H1 (cell line): ENCODE measurements at regions not wholly inside any gene's neighbourhood (a gene's known extent, or its start where the extent isn't known, plus 50 kb on each side); places are given as distances from the start of the nearest gene placed in this dataset.

Experiments
- CTCF ChIA-PET: fragments of 300-600 bp; sonication (Branson Sonifier 250); formaldehyde crosslinking; loops from one replicate; lab custom pipeline; 2021; ENCODE audit not compliant: partially characterized antibody; lab: Charles Lee
- POLR2A ChIA-PET: fragments of 300-600 bp; sonication (Branson Sonifier 250); formaldehyde crosslinking; loops from one replicate; lab custom pipeline; 2021; ENCODE audit warnings: inconsistent platforms; ENCODE audit not compliant: partially characterized antibody; lab: Charles Lee
- DNase-seq, 2 experiments: peaks; one replicate each; pipeline versions ENCODE4 v3.0.0 to v3.0.0-alpha.2; 2010 to 2022; ENCODE audit warnings: low spot score in 2 of 2, low read depth in 1 of 2, mixed read lengths in 1 of 2
- FAIRE-seq: peaks from 2 replicates; lab custom pipeline; 2011; peaks lifted over from hg19 to GRCh38; lab: Jason Lieb, UNC
- H2AFZ ChIP-seq: 2 replicates; pipeline ENCODE4 v1.8.1; 2012; ENCODE audit warnings: low read length, inconsistent platforms
- H2AK5ac ChIP-seq: 2 replicates; pipeline ENCODE4 v1.6.1; 2013; ENCODE audit warnings: low read depth, low read length
- H2BK120ac ChIP-seq: replicated peaks from 2 replicates; pipeline ENCODE3; 2013; ENCODE audit warnings: low read depth, low read length, inconsistent platforms
- H2BK12ac ChIP-seq: 2 replicates; pipeline ENCODE4 v1.6.1; 2013; ENCODE audit warnings: low read depth, low read length
- H2BK15ac ChIP-seq: 2 replicates; pipeline ENCODE4 v1.6.1; 2013; ENCODE audit warnings: low read length
- H2BK20ac ChIP-seq: 2 replicates; pipeline ENCODE4 v1.6.1; 2013; ENCODE audit warnings: low read length
- H2BK5ac ChIP-seq: 2 replicates; pipeline ENCODE4 v1.6.1; 2013; ENCODE audit warnings: low read depth, low read length
- H3K14ac ChIP-seq: 2 replicates; pipeline ENCODE4 v1.6.1; 2013; ENCODE audit warnings: inconsistent platforms; ENCODE audit not compliant: insufficient read length
- H3K18ac ChIP-seq: 2 replicates; pipeline ENCODE4 v1.6.1; 2013; ENCODE audit warnings: low read length; ENCODE audit errors: extremely low read depth
- H3K23ac ChIP-seq: 2 replicates; pipeline ENCODE4 v1.6.1; 2013; ENCODE audit warnings: inconsistent platforms; ENCODE audit not compliant: insufficient read length
- H3K23me2 ChIP-seq: 2 replicates; pipeline ENCODE4 v1.6.1; 2013; ENCODE audit warnings: low read depth, low read length
- H3K27ac ChIP-seq: 2 replicates; pipeline ENCODE4 v1.6.1; 2011; ENCODE audit warnings: low read depth, low read length, inconsistent platforms
- H3K27me3 ChIP-seq, 4 experiments: replicated peaks in 1 of 4; 1 replicate in 1 of 4; 2 replicates in 3 of 4; pipeline versions ENCODE4 v1.6.1 to v1.8.1; 2011 to 2013; ENCODE audit warnings: low read length in 3 of 4, mild to moderate bottlenecking in 3 of 4, inconsistent platforms in 2 of 4, mixed read lengths in 2 of 4, moderate library complexity in 1 of 4; ENCODE audit not compliant: control insufficient read depth in 3 of 4, insufficient read depth in 3 of 4; ENCODE audit errors: extremely low read depth in 1 of 4
- H3K36me3 ChIP-seq, 4 experiments: 2 replicates each; pipeline versions ENCODE4 v1.6.1 to v1.8.1; 2011 to 2013; ENCODE audit warnings: mild to moderate bottlenecking in 4 of 4, low read length in 3 of 4, moderate library complexity in 2 of 4, control low read depth in 1 of 4, inconsistent platforms in 1 of 4; ENCODE audit not compliant: insufficient read depth in 4 of 4, control insufficient read depth in 2 of 4
- H3K4ac ChIP-seq: replicated peaks from 2 replicates; pipeline ENCODE3; 2013; ENCODE audit warnings: low read length, low read depth, mixed read lengths, inconsistent platforms; ENCODE audit not compliant: insufficient read length
- H3K4me1 ChIP-seq, 4 experiments: replicated peaks in 1 of 4; 1 replicate in 1 of 4; 2 replicates in 3 of 4; pipeline versions ENCODE4 v1.6.1 to v1.8.1; 2011 to 2013; ENCODE audit warnings: low read length in 3 of 4, inconsistent platforms in 2 of 4, mixed read lengths in 1 of 4; ENCODE audit not compliant: insufficient read depth in 4 of 4, control insufficient read depth in 3 of 4
- H3K4me2 ChIP-seq, 2 experiments: 2 replicates each; pipeline versions ENCODE4 v1.6.1 to v1.8.1; 2011 to 2013; ENCODE audit warnings: low read depth in 2 of 2, low read length in 2 of 2, control low read depth in 1 of 2, inconsistent platforms in 1 of 2, mild to moderate bottlenecking in 1 of 2; ENCODE audit not compliant: insufficient read depth in 1 of 2
- H3K4me3 ChIP-seq, 4 experiments: fragments of 200-600, 300-600 bp in 1 of 4; sonication (generic), shearing (Covaris generic), sonication (Bioruptor Twin) in 1 of 4; 2 replicates each; pipeline versions ENCODE4 v1.5.1 to v1.8.1; 2011 to 2016; ENCODE audit warnings: low read length in 4 of 4, low read depth in 3 of 4, control low read depth in 2 of 4, inconsistent platforms in 2 of 4, mild to moderate bottlenecking in 2 of 4, mixed read lengths in 1 of 4, moderate library complexity in 1 of 4; ENCODE audit not compliant: insufficient read depth in 2 of 4; ENCODE audit errors: extremely low read depth in 1 of 4
- H3K56ac ChIP-seq: replicated peaks from 2 replicates; pipeline ENCODE3; 2013; ENCODE audit warnings: low read depth, mild to moderate bottlenecking, mixed read lengths, low read length, inconsistent platforms; ENCODE audit not compliant: insufficient read length
- H3K79me1 ChIP-seq: 2 replicates; pipeline ENCODE4 v1.6.1; 2013; ENCODE audit warnings: low read depth, low read length, control low read depth
- H3K79me2 ChIP-seq, 2 experiments: 2 replicates each; pipeline versions ENCODE4 v1.6.1 to v1.8.1; 2012 to 2013; ENCODE audit warnings: low read length in 2 of 2, mild to moderate bottlenecking in 2 of 2, inconsistent platforms in 1 of 2; ENCODE audit not compliant: insufficient read depth in 2 of 2, control insufficient read depth in 1 of 2
- H3K9ac ChIP-seq, 4 experiments: replicated peaks in 1 of 4; 1 replicate in 1 of 4; 2 replicates in 3 of 4; pipeline versions ENCODE4 v1.6.1 to v1.8.1; 2011 to 2013; ENCODE audit warnings: low read depth in 3 of 4, low read length in 3 of 4, control low read depth in 2 of 4, mild to moderate bottlenecking in 2 of 4, moderate library complexity in 2 of 4, inconsistent platforms in 1 of 4; ENCODE audit errors: extremely low read depth in 1 of 4
- H3K9me3 ChIP-seq, 2 experiments: 2 replicates each; pipeline versions ENCODE4 v1.6.1 to v1.8.1; 2012 to 2013; ENCODE audit warnings: mild to moderate bottlenecking in 2 of 2, moderate library complexity in 2 of 2, control low read depth in 1 of 2, inconsistent platforms in 1 of 2, low read depth in 1 of 2, low read length in 1 of 2, mixed read lengths in 1 of 2; ENCODE audit not compliant: insufficient read depth in 2 of 2
- H4K20me1 ChIP-seq, 2 experiments: replicated peaks in 1 of 2; 2 replicates each; pipeline versions ENCODE3 to v1.8.1; 2011 to 2013; ENCODE audit warnings: inconsistent platforms in 2 of 2, low read length in 2 of 2, mild to moderate bottlenecking in 1 of 2; ENCODE audit not compliant: insufficient read depth in 2 of 2, control insufficient read depth in 1 of 2
- H4K5ac ChIP-seq: 2 replicates; pipeline ENCODE4 v1.6.1; 2013; ENCODE audit warnings: low read length, low read depth, mixed read lengths, inconsistent platforms; ENCODE audit not compliant: insufficient read length
- H4K8ac ChIP-seq: 2 replicates; pipeline ENCODE4 v1.8.0; 2013; ENCODE audit warnings: mild to moderate bottlenecking, moderate library complexity, low read length, inconsistent platforms; ENCODE audit not compliant: insufficient read depth; ENCODE audit errors: extremely low read depth
- H4K91ac ChIP-seq: replicated peaks from 2 replicates; pipeline ENCODE3; 2013; ENCODE audit warnings: low read length, mixed read lengths, inconsistent platforms; ENCODE audit not compliant: insufficient read length
- ATF3 ChIP-seq: IDR thresholded peaks from 2 replicates; pipeline ENCODE4 v1.6.1; 2011; ENCODE audit warnings: low read depth, mild to moderate bottlenecking, low read length; ENCODE audit not compliant: insufficient read depth
- EGR1 ChIP-seq: IDR thresholded peaks from 2 replicates; pipeline ENCODE4 v1.6.1; 2011; ENCODE audit warnings: low read depth, low read length, borderline replicate concordance
- JUN ChIP-seq: IDR thresholded peaks from 2 replicates; pipeline ENCODE4 v1.6.1; 2011; ENCODE audit warnings: low read depth, mild to moderate bottlenecking, improper control_type of control experiment, low read length
- MAFK ChIP-seq: IDR thresholded peaks from 2 replicates; pipeline ENCODE4 v1.6.1; 2012; ENCODE audit warnings: low read depth, mild to moderate bottlenecking, improper control_type of control experiment, low read length
- SIN3A ChIP-seq, 2 experiments: IDR thresholded peaks in 1 of 2; conservative IDR thresholded peaks in 1 of 2; 2 replicates each; pipeline ENCODE4 v1.6.1; 2011 to 2012; ENCODE audit warnings: low read length in 2 of 2, improper control_type of control experiment in 1 of 2, low read depth in 1 of 2, mild to moderate bottlenecking in 1 of 2
- WGBS, 2 experiments: shearing (Covaris generic) in 1 of 2; methylation state at CpG; one replicate each; pipeline versions ENCODE4 v1.1.6 to v1.1.7; 2013 to 2015; ENCODE audit warnings: low lambda C conversion rate in 2 of 2, mixed read lengths in 2 of 2, inconsistent platforms in 1 of 2, low coverage in 1 of 2, missing lambda C conversion rate in 1 of 2; ENCODE audit not compliant: insufficient replicate concordance in 2 of 2, insufficient coverage in 1 of 2, insufficient read length in 1 of 2; ENCODE audit errors: extremely low coverage in 1 of 2, missing lambda C conversion rate in 1 of 2; 5-methylcytosine and 5-hydroxymethylcytosine counted together

- no peaks in the 10 kb centered on the region for H3K79me2 ChIP-seq
- H4K5ac ChIP-seq, result no peak overlapping the region
- no peak overlapping the region for H3K56ac ChIP-seq
- no peaks in the 10 kb centered on the region for H3K9me3 ChIP-seq
- ChIA-PET CTCF (interaction anchor here (0.7 to 1.2 kb wide), 2 partner anchors 11 to 16 kb away, joined by 3 read pairs; no protein-coding TSS in a partner anchor), POLR2A (no interaction called here)
- H3K27ac ChIP-seq, result no peak overlapping the region
- TF ChIP-seq SIN3A (conservative IDR thresholded peaks at IDR 0.05 in 1 of 2, IDR thresholded peaks at IDR 0.05 in 1 of 2; ENCODE audit: low read depth in 1 of 2, low read length in 2 of 2) (no peak), ATF3 (no peak), JUN (no peak), EGR1 (no peak), MAFK (no peak)
- FAIRE-seq (no peak), DNase-seq (no peak)
- H2BK20ac ChIP-seq, result no peak overlapping the region
- H3K23me2 ChIP-seq, result no peaks in the 10 kb centered on the region
- H3K4me2 ChIP-seq, result no peak overlapping the region
- H2BK12ac ChIP-seq, result no peak overlapping the region
- no peak overlapping the region for H3K4me3 ChIP-seq
- no peak overlapping the region for H2AK5ac ChIP-seq
- no peak overlapping the region for H3K14ac ChIP-seq
- H2BK120ac ChIP-seq, result no peak overlapping the region
- peaks cover 0 to 1% (median 0%) of the 10 kb centered on the region in 4 experiments; a peak in 1 of 7 replicates for H3K27me3 ChIP-seq
- no peak overlapping the region for H3K18ac ChIP-seq
- no peaks in the 10 kb centered on the region for H4K20me1 ChIP-seq
- no peak overlapping the region for H2BK5ac ChIP-seq
- no peak overlapping the region for H3K4ac ChIP-seq
- 76% methylated on average over 2 of the region's 2 CpGs; no CpG with 5 or more reads in 1 of the 2 experiments for WGBS, 2 experiments
- H3K23ac ChIP-seq, result no peak overlapping the region
- no peaks in the 10 kb centered on the region for H3K79me1 ChIP-seq
- H3K4me1 ChIP-seq, result no peaks in the 10 kb centered on the region
- H2AFZ ChIP-seq, result peak overlapping the region; percentile 57; the same call in 1 of the 2 replicates
- H4K91ac ChIP-seq, result no peak overlapping the region
- H3K36me3 ChIP-seq, result no peaks in the 10 kb centered on the region
- no peak overlapping the region for H2BK15ac ChIP-seq
- no peak overlapping the region for H4K8ac ChIP-seq
- no peak overlapping the region for H3K9ac ChIP-seq
These were observed 414.1 kb upstream of the SLITRK1 start for GRCh38 chr13:84296401-84296800.
